RWPE2 (cell line): ENCODE measurements at regions not wholly inside any gene's neighbourhood (a gene's known extent, or its start where the extent isn't known, plus 50 kb on each side); places are given as distances from the start of the nearest gene placed in this dataset.

Source experiments
- ATAC-seq: fragments of 200-7000 bp; cut with Tn5 transposase; 3 replicates; pipeline ENCODE4 v1.9.1; 2021; ENCODE audit warnings: low read depth
- DNase-seq: peaks from one replicate; pipeline ENCODE4 v3.0.0-alpha.2; 2020; ENCODE audit warnings: low spot score
- H3K27ac ChIP-seq: fragments of 450-650 bp; 2 replicates; pipeline ENCODE4 v1.5.1; 2017; ENCODE audit warnings: mild to moderate bottlenecking; ENCODE audit not compliant: poor library complexity, severe bottlenecking
- H3K27me3 ChIP-seq: fragments of 250-450 bp; sonication (Bioruptor Pico); 2 replicates; pipeline ENCODE4 v1.5.1; 2021; ENCODE audit warnings: mild to moderate bottlenecking, moderate library complexity; ENCODE audit not compliant: insufficient read depth, poor library complexity, severe bottlenecking
- H3K36me3 ChIP-seq: fragments of 250-450 bp; sonication (Bioruptor Pico); 2 replicates; pipeline ENCODE4 v1.5.1; 2020; ENCODE audit warnings: low read depth, mild to moderate bottlenecking, moderate library complexity
- H3K4me1 ChIP-seq: fragments of 250-450 bp; sonication (Bioruptor Pico); 2 replicates; pipeline ENCODE4 v1.5.1; 2021; ENCODE audit warnings: mild to moderate bottlenecking, moderate library complexity; ENCODE audit not compliant: insufficient read depth, poor library complexity, severe bottlenecking
- H3K4me3 ChIP-seq: fragments of 250-450 bp; sonication (Bioruptor Pico); 2 replicates; pipeline ENCODE4 v1.5.1; 2021; ENCODE audit warnings: mild to moderate bottlenecking, moderate library complexity; ENCODE audit not compliant: severe bottlenecking
- H3K9me3 ChIP-seq: fragments of 250-450 bp; sonication (Bioruptor Pico); 2 replicates; pipeline ENCODE4 v1.5.1; 2021; ENCODE audit warnings: mild to moderate bottlenecking, moderate library complexity; ENCODE audit not compliant: severe bottlenecking
- CTCF ChIP-seq: fragments of 450-650 bp; IDR thresholded peaks from one replicate; pipeline ENCODE4 v1.5.1; 2017; ENCODE audit warnings: mild to moderate bottlenecking, moderate library complexity; ENCODE audit not compliant: poor library complexity, severe bottlenecking

GRCh38 chr13:67977066-67977465 is 746.9 kb upstream of the PCDH9 start:
- Histone ChIP-seq H3K4me3 (no peak overlapping the region), H3K36me3 (no peaks in the 10 kb centered on the region), H3K27me3 (no peaks in the 10 kb centered on the region), H3K4me1 (no peaks in the 10 kb centered on the region), H3K9me3 (no peaks in the 10 kb centered on the region), H3K27ac (no peak overlapping the region)
- no peak for TF ChIP-seq CTCF
- no peak for DNase-seq
- ATAC-seq = no peak

DNA sequence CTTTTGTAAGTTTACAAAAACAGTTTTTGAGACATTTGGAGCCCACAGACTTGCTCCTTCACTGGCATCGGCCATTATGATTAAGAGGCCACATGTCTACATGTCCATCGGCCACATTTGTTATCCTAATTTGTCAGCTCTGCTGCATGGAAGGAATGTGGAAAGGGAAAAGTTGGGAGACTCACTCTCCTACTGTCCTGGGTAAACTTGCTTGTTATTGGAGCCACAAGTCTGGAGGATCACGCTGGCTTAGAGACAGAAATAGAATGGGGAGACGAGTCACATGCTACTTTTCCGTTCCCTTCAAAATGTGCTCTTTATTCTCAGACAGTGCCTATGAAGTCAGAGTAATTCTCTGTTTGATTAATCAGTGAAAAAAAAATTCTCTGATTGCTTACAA is 741.2 kb upstream of the PCDH9 start:
- Histone ChIP-seq H3K4me1 (no peaks in the 10 kb centered on the region), H3K9me3 (no peaks in the 10 kb centered on the region), H3K36me3 (no peaks in the 10 kb centered on the region), H3K27me3 (no peaks in the 10 kb centered on the region), H3K27ac (no peak overlapping the region), H3K4me3 (no peak overlapping the region)
- no peak for TF ChIP-seq CTCF
- ATAC-seq = no peak
- no peak for DNase-seq

DNA sequence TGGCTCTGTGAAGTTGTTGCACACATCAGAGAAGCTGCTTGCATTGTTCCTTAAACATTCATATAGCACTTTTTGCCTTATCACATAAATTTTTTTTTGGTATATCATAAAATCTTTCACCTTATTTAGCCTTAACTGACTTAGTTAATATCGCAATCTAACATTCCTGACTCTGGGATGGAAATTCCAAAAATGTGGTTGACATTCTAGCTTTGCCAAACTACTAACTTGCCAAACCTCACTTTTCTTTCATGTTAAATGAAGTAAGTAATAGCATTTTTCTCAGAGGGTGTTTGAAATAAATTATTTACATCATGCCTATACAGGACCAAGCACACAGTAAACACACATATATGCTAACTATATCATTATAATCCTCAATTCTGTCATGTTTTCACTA is 736.9 kb upstream of the PCDH9 start:
- no peak for DNase-seq
- TF ChIP-seq CTCF = no peak
- Histone ChIP-seq H3K27me3 (no peaks in the 10 kb centered on the region), H3K4me3 (no peak overlapping the region), H3K36me3 (no peaks in the 10 kb centered on the region), H3K27ac (no peak overlapping the region), H3K4me1 (no peaks in the 10 kb centered on the region), H3K9me3 (no peaks in the 10 kb centered on the region)
- no peak for ATAC-seq

GRCh38 chr13:67966065-67966464 is 735.9 kb upstream of the PCDH9 start:
- DNase-seq (no peak), ATAC-seq (no peak)
- H3K27ac ChIP-seq = no peak overlapping the region
- H3K4me3 ChIP-seq = no peak overlapping the region
- no peaks in the 10 kb centered on the region for H3K9me3 ChIP-seq
- TF ChIP-seq CTCF = no peak
- H3K27me3 ChIP-seq = no peaks in the 10 kb centered on the region
- H3K36me3 ChIP-seq = no peaks in the 10 kb centered on the region
- no peaks in the 10 kb centered on the region for H3K4me1 ChIP-seq

GRCh38 chr13:67964986-67965385 is 734.9 kb upstream of the PCDH9 start:
- no peak overlapping the region for H3K27ac ChIP-seq
- ATAC-seq (no peak), DNase-seq (no peak)
- H3K4me3 ChIP-seq = no peak overlapping the region
- no peak for TF ChIP-seq CTCF
- no peaks in the 10 kb centered on the region for H3K4me1 ChIP-seq
- no peaks in the 10 kb centered on the region for H3K9me3 ChIP-seq
- no peaks in the 10 kb centered on the region for H3K27me3 ChIP-seq
- no peaks in the 10 kb centered on the region for H3K36me3 ChIP-seq
